ENCODE measurements at regions not wholly inside any gene's neighbourhood (a gene's known extent, or its start where the extent isn't known, plus 50 kb on each side); places are given as distances from the start of the nearest gene placed in this dataset.

DNA sequence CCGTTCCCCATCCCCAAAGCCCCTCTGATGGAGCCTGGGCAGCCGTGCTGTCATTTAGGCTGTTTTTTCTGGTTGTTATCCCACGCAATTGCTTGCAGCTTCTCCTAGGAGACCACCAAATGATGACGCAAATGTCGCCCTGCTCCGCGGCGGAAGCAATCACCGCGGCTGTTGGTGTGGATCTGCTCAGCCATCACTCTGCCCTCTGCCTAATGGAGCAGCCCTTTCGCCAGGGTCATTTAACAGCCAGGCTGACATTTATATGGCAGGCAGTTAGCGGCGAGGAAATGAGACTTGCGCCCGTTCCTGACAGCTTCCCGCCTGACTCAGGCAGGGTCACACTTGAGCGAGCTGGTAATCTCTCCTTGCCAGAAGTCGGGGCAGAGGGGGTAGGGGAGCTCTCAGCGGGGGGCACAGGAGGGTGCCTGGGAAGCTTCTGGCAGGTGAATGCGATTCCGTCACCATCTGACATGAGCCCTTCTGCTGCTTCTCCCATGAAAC, 97.9 kb upstream of the RTL6 start:
- H3K36me3 ChIP-seq, result no peaks in the 10 kb centered on the region
- no peak overlapping the region for H3K27ac ChIP-seq
- H3K27me3 ChIP-seq, result peaks cover 25% of the 10 kb centered on the region
- 26% methylated on average over 13 of the region's 21 CpGs for WGBS
- DNase-seq (ENCODE audit: low spot score in 2 of 2), result no peak
- no peaks in the 10 kb centered on the region for H3K4me1 ChIP-seq
- TF ChIP-seq CTCF (IDR thresholded peaks at IDR 0.05) (no peak), POLR2AphosphoS5 (IDR thresholded peaks at IDR 0.05) (no peak), EP300 (IDR thresholded peaks at IDR 0.05) (no peak), POLR2A (IDR thresholded peaks at IDR 0.05) (no peak)
- H3K9me3 ChIP-seq, result no peaks in the 10 kb centered on the region
- no peak overlapping the region for H3K4me3 ChIP-seq

GRCh38 chr22:44594951-44595350, 96.9 kb upstream of the RTL6 start:
- WGBS, result 61% methylated on average over 11 of the region's 11 CpGs
- no peak for DNase-seq (ENCODE audit: low spot score in 2 of 2)
- H3K4me1 ChIP-seq, result no peaks in the 10 kb centered on the region
- H3K27me3 ChIP-seq, result peaks cover 34% of the 10 kb centered on the region
- TF ChIP-seq POLR2A (IDR thresholded peaks at IDR 0.05), result no peak
- TF ChIP-seq POLR2AphosphoS5 (IDR thresholded peaks at IDR 0.05), result no peak
- H3K27ac ChIP-seq, result no peak overlapping the region
- H3K9me3 ChIP-seq, result no peaks in the 10 kb centered on the region
- no peak overlapping the region for H3K4me3 ChIP-seq
- no peaks in the 10 kb centered on the region for H3K36me3 ChIP-seq

DNA sequence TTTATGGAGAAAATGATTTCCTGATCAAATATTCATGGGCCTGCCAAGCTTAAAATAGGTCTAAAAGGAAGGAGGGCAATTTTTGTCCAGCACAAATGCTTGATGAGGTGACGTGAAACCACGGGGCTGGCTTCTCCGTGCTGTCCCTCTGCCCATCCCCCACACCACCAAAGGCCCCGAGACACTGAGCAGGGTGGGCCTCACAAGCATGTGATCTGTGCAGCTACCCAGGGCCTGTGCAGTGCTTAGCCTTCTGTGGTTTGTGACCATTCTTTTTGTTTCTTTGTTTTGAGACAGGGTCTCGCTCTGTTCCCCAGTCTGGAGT, 94.8 kb upstream of the RTL6 start:
- no peak overlapping the region for H3K27ac ChIP-seq
- no peak for DNase-seq (ENCODE audit: low spot score in 2 of 2)
- 50% methylated on average over 5 of the region's 5 CpGs for WGBS
- peaks cover 35% of the 10 kb centered on the region for H3K27me3 ChIP-seq
- no peaks in the 10 kb centered on the region for H3K9me3 ChIP-seq
- H3K36me3 ChIP-seq, result no peaks in the 10 kb centered on the region
- H3K4me1 ChIP-seq, result no peaks in the 10 kb centered on the region
- H3K4me3 ChIP-seq, result no peak overlapping the region
- TF ChIP-seq POLR2AphosphoS5 (IDR thresholded peaks at IDR 0.05), result no peak
- TF ChIP-seq CTCF (IDR thresholded peaks at IDR 0.05), result no peak
- TF ChIP-seq EP300 (IDR thresholded peaks at IDR 0.05), result no peak
- TF ChIP-seq POLR2A (IDR thresholded peaks at IDR 0.05), result no peak

GRCh38 chr22:44592126-44592823, 94.2 kb upstream of the RTL6 start:
- Histone ChIP-seq H3K36me3 (no peaks in the 10 kb centered on the region), H3K27ac (no peak overlapping the region), H3K4me3 (no peak overlapping the region), H3K27me3 (peaks cover 35% of the 10 kb centered on the region), H3K9me3 (no peaks in the 10 kb centered on the region), H3K4me1 (no peaks in the 10 kb centered on the region)
- no peak for TF ChIP-seq POLR2A (IDR thresholded peaks at IDR 0.05)
- no peak for TF ChIP-seq CTCF (IDR thresholded peaks at IDR 0.05)
- TF ChIP-seq POLR2AphosphoS5 (IDR thresholded peaks at IDR 0.05), result no peak
- TF ChIP-seq EP300 (IDR thresholded peaks at IDR 0.05), result no peak
- DNase-seq (ENCODE audit: low spot score in 2 of 2), result no peak
- 82% methylated on average over 3 of the region's 10 CpGs for WGBS

DNA sequence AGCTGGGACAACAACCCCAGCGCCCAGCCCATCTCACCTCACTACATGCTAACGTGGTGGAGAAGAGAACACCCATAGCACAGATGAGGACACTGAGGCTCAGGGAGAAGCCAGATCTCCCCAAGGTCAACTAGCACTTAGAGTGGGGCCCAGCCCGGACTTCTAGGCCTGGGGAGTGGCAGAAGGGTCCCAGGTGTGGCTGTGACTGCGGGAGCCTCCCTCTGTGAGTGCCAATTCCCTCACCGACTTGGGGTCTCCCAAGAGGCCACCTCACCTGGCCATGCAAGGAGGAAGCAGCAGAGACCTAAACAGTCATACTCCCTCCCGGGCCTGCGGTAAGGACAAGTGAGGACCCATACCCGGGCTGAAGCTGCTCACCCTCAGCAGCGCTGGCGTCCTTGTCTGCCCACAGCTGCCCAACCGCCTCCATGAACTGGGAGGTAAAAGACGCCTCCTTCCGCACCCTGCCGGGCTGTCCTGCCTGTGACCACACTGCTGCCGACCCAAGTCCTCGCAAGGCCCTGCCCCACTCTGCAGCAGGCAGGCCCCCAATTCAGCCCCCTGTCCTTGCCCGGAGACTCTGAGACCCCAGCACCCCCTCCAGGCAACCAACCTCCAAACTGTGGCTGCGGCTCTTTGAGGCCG, 93.2 kb upstream of the RTL6 start:
- no peaks in the 10 kb centered on the region for H3K9me3 ChIP-seq
- DNase-seq (ENCODE audit: low spot score in 2 of 2), result no peak
- TF ChIP-seq CTCF (IDR thresholded peaks at IDR 0.05) (no peak), POLR2A (IDR thresholded peaks at IDR 0.05) (no peak), POLR2AphosphoS5 (IDR thresholded peaks at IDR 0.05) (no peak), EP300 (IDR thresholded peaks at IDR 0.05) (no peak)
- no peak overlapping the region for H3K27ac ChIP-seq
- no peaks in the 10 kb centered on the region for H3K36me3 ChIP-seq
- H3K27me3 ChIP-seq, result peaks cover 43% of the 10 kb centered on the region
- no peaks in the 10 kb centered on the region for H3K4me1 ChIP-seq
- WGBS, result 89% methylated on average over 7 of the region's 19 CpGs
- no peak overlapping the region for H3K4me3 ChIP-seq

Measured in suprapubic skin (tissue), 4 donors.